Mesendoderm (in vitro differentiated cells): ENCODE measurements at regions not wholly inside any gene's neighbourhood (a gene's known extent, or its start where the extent isn't known, plus 50 kb on each side); places are given as distances from the start of the nearest gene placed in this dataset.

Source experiments
- DNase-seq: peaks from one replicate; pipeline ENCODE4 v3.0.0; 2013
- H2AK5ac ChIP-seq: 2 replicates; pipeline ENCODE4 v1.6.1; 2013; ENCODE audit warnings: low read length, inconsistent platforms
- H2BK120ac ChIP-seq: 2 replicates; pipeline ENCODE4 v1.6.1; 2013; ENCODE audit warnings: low read depth, mild to moderate bottlenecking, low read length, moderate library complexity, mixed read lengths
- H2BK15ac ChIP-seq: replicated peaks from 2 replicates; pipeline ENCODE4 v1.6.1; 2013; ENCODE audit warnings: low read depth, mild to moderate bottlenecking, moderate library complexity
- H2BK5ac ChIP-seq: 2 replicates; pipeline ENCODE4 v1.6.1; 2013; ENCODE audit warnings: low read length, inconsistent platforms
- H3K18ac ChIP-seq: 2 replicates; pipeline ENCODE4 v1.6.1; 2013; ENCODE audit warnings: mild to moderate bottlenecking, low read length, mixed read lengths
- H3K23ac ChIP-seq: one replicate; pipeline ENCODE4 v1.6.1; 2013; ENCODE audit warnings: low read length
- H3K27ac ChIP-seq: 2 replicates; pipeline ENCODE4 v1.5.1; 2013; ENCODE audit warnings: low read depth, mild to moderate bottlenecking, inconsistent platforms, low read length, moderate library complexity
- H3K27me3 ChIP-seq: 2 replicates; pipeline ENCODE4 v1.6.1; 2013; ENCODE audit warnings: low read length, control low read depth, mild to moderate bottlenecking, inconsistent platforms; ENCODE audit not compliant: insufficient read depth, poor library complexity
- H3K36me3 ChIP-seq: 2 replicates; pipeline ENCODE4 v1.6.1; 2013; ENCODE audit warnings: low read length, inconsistent platforms; ENCODE audit not compliant: control insufficient read depth, insufficient read depth
- H3K4ac ChIP-seq: one replicate; pipeline ENCODE4 v1.6.1; 2013; ENCODE audit warnings: low read depth, mild to moderate bottlenecking, low read length, moderate library complexity
- H3K4me1 ChIP-seq: 2 replicates; pipeline ENCODE4 v1.6.1; 2013; ENCODE audit warnings: low read depth, low read length, inconsistent platforms; ENCODE audit not compliant: control insufficient read depth
- H3K4me2 ChIP-seq: 2 replicates; pipeline ENCODE4 v1.6.1; 2013; ENCODE audit warnings: low read length
- H3K4me3 ChIP-seq: 2 replicates; pipeline ENCODE4 v1.5.1; 2013; ENCODE audit warnings: mild to moderate bottlenecking, low read length
- H3K56ac ChIP-seq: one replicate; pipeline ENCODE4 v1.6.1; 2013; ENCODE audit warnings: low read length
- H3K79me1 ChIP-seq: 2 replicates; pipeline ENCODE4 v1.6.1; 2013; ENCODE audit warnings: low read length, inconsistent platforms
- H3K79me2 ChIP-seq: 2 replicates; pipeline ENCODE4 v1.6.1; 2013; ENCODE audit warnings: mild to moderate bottlenecking, low read length; ENCODE audit not compliant: control insufficient read depth, insufficient read depth
- H3K9ac ChIP-seq: 2 replicates; pipeline ENCODE4 v1.6.1; 2013; ENCODE audit warnings: low read length, inconsistent platforms
- H4K5ac ChIP-seq: one replicate; pipeline ENCODE4 v1.6.1; 2013; ENCODE audit warnings: low read length
- H4K8ac ChIP-seq: one replicate; pipeline ENCODE4 v1.6.1; 2013; ENCODE audit warnings: low read depth, mild to moderate bottlenecking, control low read depth, low read length, moderate library complexity
- WGBS: extraction: QIAGEN DNeasy Blood & Tissue Kit; methylation state at CpG from one replicate; pipeline ENCODE4 v1.1.7; 2013; ENCODE audit warnings: low lambda C conversion rate, missing lambda C conversion rate; ENCODE audit not compliant: insufficient coverage; ENCODE audit errors: extremely low coverage; 5-methylcytosine and 5-hydroxymethylcytosine counted together

DNA sequence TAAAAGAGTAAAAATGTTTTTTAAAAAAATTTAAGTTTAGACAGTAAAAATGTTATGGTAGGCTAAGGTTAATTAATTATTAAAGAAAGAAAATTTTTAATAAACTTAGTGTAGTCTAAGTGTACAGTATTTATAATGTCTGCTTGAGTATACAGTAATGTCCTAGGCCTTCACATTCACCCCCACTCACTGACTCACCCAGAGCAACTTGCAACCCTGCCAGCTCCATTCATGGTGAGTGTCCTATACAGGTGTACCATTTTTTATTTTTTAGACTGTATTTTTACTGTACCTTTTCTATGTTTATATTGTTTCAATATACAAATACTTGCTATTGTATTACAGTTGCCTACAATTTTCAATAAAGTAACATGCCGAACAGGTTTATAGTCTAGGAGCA is 234.1 kb downstream of the AUH start:
- Histone ChIP-seq H2BK5ac (no peak overlapping the region), H3K4me1 (no peaks in the 10 kb centered on the region), H2BK120ac (no peak overlapping the region), H3K27me3 (no peaks in the 10 kb centered on the region), H3K79me1 (no peaks in the 10 kb centered on the region), H3K4me3 (no peak overlapping the region), H3K18ac (no peak overlapping the region), H3K9ac (no peak overlapping the region), H2AK5ac (no peak overlapping the region), H3K4ac (no peak overlapping the region), H2BK15ac (no peak overlapping the region), H3K23ac (no peak overlapping the region), H3K4me2 (no peak overlapping the region), H4K8ac (no peak overlapping the region), H3K79me2 (no peaks in the 10 kb centered on the region), H3K36me3 (no peaks in the 10 kb centered on the region), H3K27ac (no peak overlapping the region), H4K5ac (no peak overlapping the region), H3K56ac (no peak overlapping the region)
- no peak for DNase-seq
- WGBS = no CpG with 5 or more reads among the region's 1 CpG

DNA sequence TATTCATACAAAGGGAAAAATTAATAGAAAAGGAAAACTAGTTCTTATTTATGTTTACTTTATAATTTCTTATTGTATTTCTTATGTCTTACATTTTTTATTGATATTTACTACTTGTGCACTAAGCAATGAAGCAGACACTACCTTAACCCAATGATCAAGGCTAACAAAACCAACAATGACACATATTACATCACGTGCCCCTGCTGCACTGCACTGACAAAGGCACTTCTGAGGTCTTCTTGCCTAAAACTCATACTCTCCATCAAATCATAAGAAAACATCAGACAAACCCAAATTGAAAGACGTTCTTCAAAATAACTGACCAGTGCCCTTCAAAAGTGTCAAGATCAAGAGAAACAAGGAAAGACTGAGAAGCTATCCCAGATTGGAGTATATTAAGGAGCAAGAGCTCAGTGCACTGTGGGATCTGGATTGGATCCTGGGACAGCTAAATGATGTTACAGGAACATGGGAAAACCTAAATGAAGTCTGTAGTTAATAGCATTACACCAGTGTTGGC is 230.9 kb downstream of the AUH start:
- no peak overlapping the region for H3K56ac ChIP-seq
- H4K8ac ChIP-seq = no peak overlapping the region
- WGBS = no CpG with 5 or more reads among the region's 2 CpGs
- no peak overlapping the region for H2AK5ac ChIP-seq
- no peaks in the 10 kb centered on the region for H3K36me3 ChIP-seq
- DNase-seq = no peak
- H3K4me1 ChIP-seq = no peaks in the 10 kb centered on the region
- H3K23ac ChIP-seq = no peak overlapping the region
- no peak overlapping the region for H2BK5ac ChIP-seq
- no peak overlapping the region for H4K5ac ChIP-seq
- no peak overlapping the region for H2BK120ac ChIP-seq
- H3K79me2 ChIP-seq = no peaks in the 10 kb centered on the region
- H2BK15ac ChIP-seq = no peak overlapping the region
- no peak overlapping the region for H3K4me3 ChIP-seq
- H3K27me3 ChIP-seq = no peaks in the 10 kb centered on the region
- H3K4ac ChIP-seq = no peak overlapping the region
- no peak overlapping the region for H3K27ac ChIP-seq
- H3K18ac ChIP-seq = no peak overlapping the region
- H3K4me2 ChIP-seq = no peak overlapping the region
- no peak overlapping the region for H3K9ac ChIP-seq
- H3K79me1 ChIP-seq = no peaks in the 10 kb centered on the region

DNA sequence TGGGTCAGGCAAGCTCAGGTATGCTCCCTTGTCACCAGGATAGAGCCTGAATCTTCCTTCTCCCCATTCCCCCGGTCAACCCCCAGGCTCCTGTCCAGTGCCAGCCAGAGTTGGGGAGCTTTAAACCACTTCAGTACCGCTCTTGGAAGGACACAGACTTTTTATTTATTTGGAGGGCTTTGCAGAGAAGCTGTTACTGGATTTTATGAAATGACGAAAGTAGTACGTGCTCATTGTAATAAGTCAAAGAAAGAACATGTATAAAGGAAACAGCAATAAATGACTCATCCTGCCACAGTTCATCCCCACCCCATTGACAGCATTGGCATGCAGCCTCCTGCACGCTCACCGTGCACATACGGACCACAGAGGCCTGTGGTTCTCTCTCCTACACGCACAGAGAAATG is 230.3 kb downstream of the AUH start:
- Histone ChIP-seq H2AK5ac (no peak overlapping the region), H3K27ac (no peak overlapping the region), H3K79me1 (no peaks in the 10 kb centered on the region), H3K27me3 (no peaks in the 10 kb centered on the region), H3K9ac (no peak overlapping the region), H4K8ac (no peak overlapping the region), H2BK120ac (no peak overlapping the region), H3K4me3 (no peak overlapping the region), H2BK15ac (no peak overlapping the region), H3K36me3 (no peaks in the 10 kb centered on the region), H2BK5ac (no peak overlapping the region), H3K4me1 (no peaks in the 10 kb centered on the region), H3K4me2 (no peak overlapping the region), H3K4ac (no peak overlapping the region), H4K5ac (no peak overlapping the region), H3K56ac (no peak overlapping the region), H3K23ac (no peak overlapping the region), H3K18ac (no peak overlapping the region), H3K79me2 (no peaks in the 10 kb centered on the region)
- no CpG with 5 or more reads among the region's 8 CpGs for WGBS
- no peak for DNase-seq

DNA sequence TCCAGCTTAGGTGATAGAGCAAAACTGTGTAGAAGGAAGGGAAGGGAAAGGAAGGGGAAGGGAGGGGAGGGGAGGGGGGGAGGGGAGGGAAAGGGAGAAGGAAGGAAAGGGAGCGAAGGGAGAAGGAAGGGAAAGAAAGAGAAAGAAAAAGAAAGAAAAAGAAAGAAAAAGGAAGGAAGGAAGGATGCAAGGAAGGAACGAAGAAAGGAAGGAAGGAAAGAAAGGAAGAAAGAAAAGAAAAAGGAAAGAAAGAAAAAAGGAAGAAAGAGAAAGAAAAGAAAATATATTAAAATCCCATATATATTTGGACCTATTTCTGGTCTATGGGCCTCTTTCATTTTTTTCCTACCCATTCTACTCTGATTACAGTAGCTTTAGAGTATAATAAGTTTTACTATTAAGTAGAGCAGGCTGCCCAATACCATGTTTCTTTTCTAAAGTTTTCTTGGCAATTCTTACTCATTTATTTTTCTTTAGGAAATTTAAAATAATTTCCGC is 229.1 kb downstream of the AUH start:
- H2AK5ac ChIP-seq = no peak overlapping the region
- H3K27me3 ChIP-seq = no peaks in the 10 kb centered on the region
- H3K4me3 ChIP-seq = no peak overlapping the region
- no peak overlapping the region for H2BK120ac ChIP-seq
- no peak overlapping the region for H2BK5ac ChIP-seq
- no peaks in the 10 kb centered on the region for H3K79me1 ChIP-seq
- no peak overlapping the region for H3K9ac ChIP-seq
- no peak overlapping the region for H3K23ac ChIP-seq
- H3K56ac ChIP-seq = no peak overlapping the region
- no peak overlapping the region for H3K4me2 ChIP-seq
- 100% methylated on average over 1 of the region's 3 CpGs for WGBS
- H3K79me2 ChIP-seq = no peaks in the 10 kb centered on the region
- H3K4ac ChIP-seq = no peak overlapping the region
- H3K36me3 ChIP-seq = no peaks in the 10 kb centered on the region
- no peak overlapping the region for H2BK15ac ChIP-seq
- no peaks in the 10 kb centered on the region for H3K4me1 ChIP-seq
- no peak overlapping the region for H3K27ac ChIP-seq
- H3K18ac ChIP-seq = no peak overlapping the region
- DNase-seq = no peak
- H4K5ac ChIP-seq = no peak overlapping the region
- H4K8ac ChIP-seq = no peak overlapping the region

DNA sequence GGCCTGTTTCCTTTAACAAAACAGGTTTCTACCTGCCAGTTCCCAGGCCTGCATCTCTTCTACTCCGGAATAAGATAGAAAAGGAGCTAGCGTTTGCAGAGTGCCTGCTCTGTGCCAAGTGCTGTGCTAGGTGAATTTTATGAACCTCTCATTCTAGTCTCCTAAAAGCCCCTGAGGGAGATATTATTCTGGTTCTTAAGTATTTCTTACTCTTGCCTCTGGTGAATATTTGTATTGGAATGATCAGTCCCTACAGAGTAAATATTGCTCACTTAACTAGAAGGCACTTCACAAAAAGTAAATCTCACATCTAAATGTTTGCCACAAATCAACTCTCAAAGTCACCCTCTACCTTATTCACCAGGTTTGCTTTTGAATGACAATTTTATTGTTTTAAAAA is 227.1 kb downstream of the AUH start:
- Histone ChIP-seq H3K27ac (no peak overlapping the region), H3K36me3 (no peaks in the 10 kb centered on the region), H2BK5ac (no peak overlapping the region), H3K23ac (no peak overlapping the region), H3K9ac (no peak overlapping the region), H4K8ac (no peak overlapping the region), H3K18ac (no peak overlapping the region), H3K4me2 (no peak overlapping the region), H2BK120ac (no peak overlapping the region), H3K27me3 (no peaks in the 10 kb centered on the region), H3K4me3 (no peak overlapping the region), H3K4me1 (no peaks in the 10 kb centered on the region), H3K79me1 (no peaks in the 10 kb centered on the region), H2BK15ac (no peak overlapping the region), H2AK5ac (no peak overlapping the region), H3K56ac (no peak overlapping the region), H4K5ac (no peak overlapping the region), H3K4ac (no peak overlapping the region), H3K79me2 (no peaks in the 10 kb centered on the region)
- no CpG with 5 or more reads among the region's 2 CpGs for WGBS
- no peak for DNase-seq

DNA sequence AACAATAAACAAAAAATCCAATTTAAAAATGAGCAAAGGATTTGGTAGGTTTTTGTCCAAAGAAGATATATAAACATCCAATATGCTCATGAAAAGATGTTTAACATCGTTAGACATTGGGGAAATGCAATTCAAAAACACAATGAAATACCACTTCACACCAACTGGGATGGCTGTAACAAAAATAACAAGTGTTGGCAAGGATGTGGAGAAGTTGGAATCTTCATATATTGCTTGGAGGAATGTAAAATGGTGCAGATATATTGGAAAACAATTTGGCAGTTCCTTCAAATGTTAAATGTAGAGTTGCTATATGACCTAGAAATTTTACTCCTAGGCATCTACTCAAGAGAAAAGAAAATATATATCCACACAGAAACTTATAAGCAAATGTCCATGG is 224.3 kb downstream of the AUH start:
- no peak overlapping the region for H4K5ac ChIP-seq
- no peak overlapping the region for H2BK120ac ChIP-seq
- no peaks in the 10 kb centered on the region for H3K4me1 ChIP-seq

More for the DNA sequence above, 224.3 kb downstream of the AUH start:
- H3K27me3 ChIP-seq = no peaks in the 10 kb centered on the region
- H3K56ac ChIP-seq = no peak overlapping the region
- H3K79me1 ChIP-seq = no peaks in the 10 kb centered on the region
- H2BK5ac ChIP-seq = no peak overlapping the region
- no peak overlapping the region for H3K4me3 ChIP-seq
- H3K4ac ChIP-seq = no peak overlapping the region
- no peak overlapping the region for H3K9ac ChIP-seq
- no CpG with 5 or more reads among the region's 1 CpG for WGBS
- no peaks in the 10 kb centered on the region for H3K79me2 ChIP-seq
- no peak overlapping the region for H3K4me2 ChIP-seq
- H3K27ac ChIP-seq = no peak overlapping the region
- no peak overlapping the region for H2BK15ac ChIP-seq
- no peak overlapping the region for H2AK5ac ChIP-seq
- H3K18ac ChIP-seq = no peak overlapping the region
- H4K8ac ChIP-seq = no peak overlapping the region
- H3K23ac ChIP-seq = no peak overlapping the region
- H3K36me3 ChIP-seq = no peaks in the 10 kb centered on the region
- no peak for DNase-seq
